Neural cell (in vitro differentiated cells): ENCODE measurements at regions not wholly inside any gene's neighbourhood (a gene's known extent, or its start where the extent isn't known, plus 50 kb on each side); places are given as distances from the start of the nearest gene placed in this dataset.

ENCODE experiments used
- H2AFZ ChIP-seq: fragments of 200-600, 300-800 bp; sonication (generic), shearing (Covaris generic); 2 replicates; pipeline ENCODE4 v1.6.0; 2014; ENCODE audit warnings: low read depth, mild to moderate bottlenecking, antibody characterized with exemption, low read length, moderate library complexity
- H3F3A ChIP-seq: fragments of 200-600 bp; shearing (Covaris generic); 2 replicates; pipeline ENCODE4 v1.6.1; 2016; ENCODE audit warnings: mild to moderate bottlenecking, moderate library complexity, mixed read lengths, antibody characterized with exemption, low read length; ENCODE audit not compliant: insufficient read depth, poor library complexity, severe bottlenecking
- H3K27ac ChIP-seq: fragments of 200-600, 300-800 bp; sonication (generic), shearing (Covaris generic); 2 replicates; pipeline ENCODE4 v1.5.1; 2014; ENCODE audit warnings: mild to moderate bottlenecking, low read length, moderate library complexity
- H3K27me3 ChIP-seq: fragments of 300-800, 200-600 bp; sonication (generic), shearing (Covaris generic); 2 replicates; pipeline ENCODE4 v1.6.0; 2014; ENCODE audit warnings: mild to moderate bottlenecking, low read depth, low read length, moderate library complexity; ENCODE audit not compliant: insufficient read depth
- H3K36me3 ChIP-seq: fragments of 300-800, 200-600 bp; sonication (generic), shearing (Covaris generic); 2 replicates; pipeline ENCODE4 v1.5.1; 2014; ENCODE audit warnings: mild to moderate bottlenecking, antibody characterized with exemption, low read length, moderate library complexity; ENCODE audit not compliant: insufficient read depth
- H3K4me2 ChIP-seq: fragments of 300-800, 200-600 bp; sonication (generic), shearing (Covaris generic); 2 replicates; pipeline ENCODE4 v1.6.0; 2014; ENCODE audit warnings: mild to moderate bottlenecking, low read length
- H3K4me3 ChIP-seq: fragments of 300-800, 200-600 bp; sonication (generic), shearing (Covaris generic); 2 replicates; pipeline ENCODE4 v1.5.1; 2014; ENCODE audit warnings: mild to moderate bottlenecking, low read length, moderate library complexity
- H3K79me2 ChIP-seq: fragments of 200-600 bp; shearing (Covaris generic); replicated peaks from 2 replicates; pipeline ENCODE4 v1.6.0; 2014; ENCODE audit warnings: mild to moderate bottlenecking, low read length, moderate library complexity; ENCODE audit not compliant: insufficient read depth
- H3K9ac ChIP-seq: fragments of 300-800, 200-600 bp; sonication (generic), shearing (Covaris generic); 2 replicates; pipeline ENCODE4 v1.6.1; 2016; ENCODE audit warnings: mild to moderate bottlenecking, low read length, mixed read lengths
- H3K9me2 ChIP-seq: fragments of 200-600 bp; shearing (Covaris generic); 2 replicates; pipeline ENCODE4 v1.6.1; 2016; ENCODE audit warnings: mild to moderate bottlenecking, low read length, mixed read lengths; ENCODE audit not compliant: insufficient read depth
- H3K9me3 ChIP-seq: fragments of 200-600, 300-800 bp; sonication (generic), shearing (Covaris generic); 2 replicates; pipeline ENCODE4 v1.6.1; 2016; ENCODE audit warnings: mild to moderate bottlenecking, mixed run types, low read length, moderate library complexity, mixed read lengths
- H4K20me1 ChIP-seq: fragments of 200-600 bp; shearing (Covaris generic); 2 replicates; pipeline ENCODE4 v1.6.1; 2016; ENCODE audit warnings: mild to moderate bottlenecking, mixed run types; ENCODE audit not compliant: insufficient read depth
- EP300 ChIP-seq: fragments of 450-650 bp; conservative IDR thresholded peaks from 2 replicates; pipeline ENCODE4 v1.6.1; 2014; ENCODE audit warnings: antibody characterized with exemption, mild to moderate bottlenecking, moderate library complexity; ENCODE audit not compliant: poor library complexity, severe bottlenecking
- EZH2 ChIP-seq: fragments of 200-600, 300-800 bp; shearing (Covaris generic), sonication (generic); IDR thresholded peaks from 2 replicates; pipeline ENCODE4 v1.6.1; 2014; ENCODE audit warnings: antibody characterized with exemption, low read length, borderline replicate concordance, mild to moderate bottlenecking; ENCODE audit not compliant: insufficient read depth, poor library complexity, severe bottlenecking
- MXI1 ChIP-seq: fragments of 450-650 bp; conservative IDR thresholded peaks from 2 replicates; pipeline ENCODE4 v1.6.1; 2014; ENCODE audit warnings: antibody characterized with exemption, mild to moderate bottlenecking; ENCODE audit not compliant: poor library complexity, severe bottlenecking
- POLR2AphosphoS5 ChIP-seq: IDR thresholded peaks from 2 replicates; pipeline ENCODE4 v1.6.1; 2012
- RAD21 ChIP-seq: fragments of 450-650 bp; conservative IDR thresholded peaks from 2 replicates; pipeline ENCODE4 v1.6.1; 2014; ENCODE audit warnings: antibody characterized with exemption, mild to moderate bottlenecking, moderate library complexity
- REST ChIP-seq: IDR thresholded peaks from 2 replicates; pipeline ENCODE4 v1.6.1; 2012; ENCODE audit warnings: borderline replicate concordance
- SMC3 ChIP-seq: fragments of 450-650 bp; conservative IDR thresholded peaks from 2 replicates; pipeline ENCODE4 v1.6.1; 2014; ENCODE audit warnings: antibody characterized with exemption, mild to moderate bottlenecking, moderate library complexity; ENCODE audit not compliant: poor library complexity
- TAF1 ChIP-seq: IDR thresholded peaks from 2 replicates; pipeline ENCODE4 v1.6.1; 2012; ENCODE audit warnings: low read depth
- TF ChIP-seq, protein P1 (sequence below): fragments of 450-650 bp; IDR thresholded peaks from 2 replicates; pipeline ENCODE4 v1.5.1; 2014; ENCODE audit warnings: antibody characterized with exemption, mild to moderate bottlenecking, moderate library complexity; ENCODE audit not compliant: poor library complexity, severe bottlenecking

GRCh38 chr17:62161405-62162148, 96.5 kb upstream of the MED13 start:
- Histone ChIP-seq H3K9me2 (no peaks in the 10 kb centered on the region), H3K4me2 (no peak overlapping the region), H4K20me1 (no peaks in the 10 kb centered on the region), H3K27ac (no peak overlapping the region), H2AFZ (no peak overlapping the region), H3K36me3 (no peaks in the 10 kb centered on the region), H3K27me3 (no peaks in the 10 kb centered on the region), H3K4me3 (no peak overlapping the region), H3K79me2 (no peaks in the 10 kb centered on the region), H3F3A (no peaks in the 10 kb centered on the region), H3K9me3 (no peaks in the 10 kb centered on the region), H3K9ac (no peak overlapping the region)
- TF ChIP-seq EP300 = no peak
- TF ChIP-seq MXI1 = no peak
- TF ChIP-seq, protein P1, sequence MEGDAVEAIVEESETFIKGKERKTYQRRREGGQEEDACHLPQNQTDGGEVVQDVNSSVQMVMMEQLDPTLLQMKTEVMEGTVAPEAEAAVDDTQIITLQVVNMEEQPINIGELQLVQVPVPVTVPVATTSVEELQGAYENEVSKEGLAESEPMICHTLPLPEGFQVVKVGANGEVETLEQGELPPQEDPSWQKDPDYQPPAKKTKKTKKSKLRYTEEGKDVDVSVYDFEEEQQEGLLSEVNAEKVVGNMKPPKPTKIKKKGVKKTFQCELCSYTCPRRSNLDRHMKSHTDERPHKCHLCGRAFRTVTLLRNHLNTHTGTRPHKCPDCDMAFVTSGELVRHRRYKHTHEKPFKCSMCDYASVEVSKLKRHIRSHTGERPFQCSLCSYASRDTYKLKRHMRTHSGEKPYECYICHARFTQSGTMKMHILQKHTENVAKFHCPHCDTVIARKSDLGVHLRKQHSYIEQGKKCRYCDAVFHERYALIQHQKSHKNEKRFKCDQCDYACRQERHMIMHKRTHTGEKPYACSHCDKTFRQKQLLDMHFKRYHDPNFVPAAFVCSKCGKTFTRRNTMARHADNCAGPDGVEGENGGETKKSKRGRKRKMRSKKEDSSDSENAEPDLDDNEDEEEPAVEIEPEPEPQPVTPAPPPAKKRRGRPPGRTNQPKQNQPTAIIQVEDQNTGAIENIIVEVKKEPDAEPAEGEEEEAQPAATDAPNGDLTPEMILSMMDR = no peak
- no peak for TF ChIP-seq TAF1
- TF ChIP-seq SMC3 = no peak
- no peak for TF ChIP-seq REST
- TF ChIP-seq RAD21 = no peak
- no peak for TF ChIP-seq EZH2
- TF ChIP-seq POLR2AphosphoS5 = no peak

GRCh38 chr17:62160816-62161215, 95.7 kb upstream of the MED13 start:
- no peaks in the 10 kb centered on the region for H3K36me3 ChIP-seq
- TF ChIP-seq MXI1 (no peak), POLR2AphosphoS5 (no peak), RAD21 (no peak), REST (no peak), TAF1 (no peak), EP300 (no peak), SMC3 (no peak)
- TF ChIP-seq, protein P1 = no peak
- H3K9me2 ChIP-seq = no peaks in the 10 kb centered on the region

More at GRCh38 chr17:62160816-62161215, 95.7 kb upstream of the MED13 start:
- Histone ChIP-seq H3K4me3 (no peak overlapping the region), H3K4me2 (no peak overlapping the region), H3K27ac (no peak overlapping the region), H2AFZ (no peak overlapping the region), H3K9me3 (no peaks in the 10 kb centered on the region), H3K79me2 (no peaks in the 10 kb centered on the region), H3F3A (no peaks in the 10 kb centered on the region), H4K20me1 (no peaks in the 10 kb centered on the region), H3K27me3 (no peaks in the 10 kb centered on the region), H3K9ac (no peak overlapping the region)
